OCI-LY1 (cell line): ENCODE measurements at regions not wholly inside any gene's neighbourhood (a gene's known extent, or its start where the extent isn't known, plus 50 kb on each side); places are given as distances from the start of the nearest gene placed in this dataset.

ENCODE experiments used
- H2AFZ ChIP-seq: fragments of 200-600 bp; sonication (generic), shearing (Covaris generic); 2 replicates; pipeline ENCODE4 v1.6.0; 2014; ENCODE audit warnings: antibody characterized with exemption, mild to moderate bottlenecking, low read length
- H3F3A ChIP-seq: fragments of 200-600 bp; sonication (generic), shearing (Covaris generic); 2 replicates; pipeline ENCODE4 v1.6.0; 2014; ENCODE audit warnings: mild to moderate bottlenecking, antibody characterized with exemption, low read length, moderate library complexity; ENCODE audit not compliant: insufficient read depth
- H3K27ac ChIP-seq: fragments of 200-600 bp; sonication (generic); 2 replicates; pipeline ENCODE4 v1.5.1; 2014; ENCODE audit warnings: low read length, mixed run types, mild to moderate bottlenecking, low read depth; ENCODE audit not compliant: poor library complexity, severe bottlenecking
- H3K27me3 ChIP-seq: fragments of 200-600 bp; sonication (generic); 2 replicates; pipeline ENCODE4 v1.6.0; 2014; ENCODE audit warnings: antibody characterized with exemption, mild to moderate bottlenecking, low read length, moderate library complexity; ENCODE audit not compliant: insufficient read depth
- H3K36me3 ChIP-seq: fragments of 200-600 bp; sonication (generic); 2 replicates; pipeline ENCODE4 v1.6.1; 2014; ENCODE audit warnings: mild to moderate bottlenecking, antibody characterized with exemption, low read length, moderate library complexity, mixed read lengths; ENCODE audit not compliant: insufficient read depth
- H3K4me1 ChIP-seq: fragments of 200-600 bp; sonication (generic); 2 replicates; pipeline ENCODE4 v1.5.1; 2014; ENCODE audit warnings: mild to moderate bottlenecking, low read length, moderate library complexity; ENCODE audit not compliant: insufficient read depth, severe bottlenecking
- H3K4me2 ChIP-seq: fragments of 200-600 bp; sonication (generic), shearing (Covaris generic); 2 replicates; pipeline ENCODE4 v1.6.1; 2014; ENCODE audit warnings: low read length
- H3K4me3 ChIP-seq: fragments of 200-600 bp; sonication (generic); 2 replicates; pipeline ENCODE4 v1.5.1; 2014; ENCODE audit warnings: low read length, low read depth, mild to moderate bottlenecking, mixed read lengths; ENCODE audit not compliant: poor library complexity, severe bottlenecking
- H3K79me2 ChIP-seq: fragments of 200-600 bp; shearing (Covaris generic); 2 replicates; pipeline ENCODE4 v1.6.1; 2016; ENCODE audit warnings: mixed run types, low read length, mixed read lengths; ENCODE audit not compliant: insufficient read depth
- H3K9ac ChIP-seq: fragments of 200-600 bp; sonication (generic), shearing (Covaris generic); 2 replicates; pipeline ENCODE4 v1.6.1; 2014; ENCODE audit warnings: mild to moderate bottlenecking, low read length, mixed read lengths
- H3K9me2 ChIP-seq: fragments of 200-600 bp; sonication (generic), shearing (Covaris generic); 2 replicates; pipeline ENCODE4 v1.6.1; 2014; ENCODE audit warnings: low read depth, mild to moderate bottlenecking, low read length, mixed read lengths
- H3K9me3 ChIP-seq: fragments of 200-600 bp; shearing (Covaris generic); 2 replicates; pipeline ENCODE4 v1.6.1; 2014; ENCODE audit warnings: low read length, mixed read lengths
- H4K20me1 ChIP-seq: fragments of 200-600 bp; sonication (generic), shearing (Covaris generic); 2 replicates; pipeline ENCODE4 v1.6.0; 2016; ENCODE audit warnings: mild to moderate bottlenecking, low read length; ENCODE audit not compliant: insufficient read depth
- CTCF ChIP-seq: fragments of 200-600 bp; sonication (generic), shearing (Covaris generic); IDR thresholded peaks from 2 replicates; pipeline ENCODE4 v1.5.1; 2017; ENCODE audit warnings: mild to moderate bottlenecking, antibody characterized with exemption, low read length, moderate library complexity, mixed read lengths
- EZH2 ChIP-seq: fragments of 200-600 bp; sonication (generic), shearing (Covaris generic); IDR thresholded peaks from 2 replicates; pipeline ENCODE4 v1.8.0; 2017; ENCODE audit warnings: borderline replicate concordance, mixed run types, mild to moderate bottlenecking, antibody characterized with exemption, low read length, moderate library complexity, mixed read lengths

GRCh38 chr13:47004027-47004426 lies 107.2 kb upstream of the HTR2A start:
- no peak overlapping the region for H2AFZ ChIP-seq
- no peak overlapping the region for H3K9ac ChIP-seq
- H3K79me2 ChIP-seq = no peaks in the 10 kb centered on the region
- no peaks in the 10 kb centered on the region for H3K4me1 ChIP-seq
- no peaks in the 10 kb centered on the region for H3K9me2 ChIP-seq
- no peaks in the 10 kb centered on the region for H4K20me1 ChIP-seq
- H3K27me3 ChIP-seq = no peaks in the 10 kb centered on the region
- H3K9me3 ChIP-seq = no peaks in the 10 kb centered on the region
- H3F3A ChIP-seq = no peaks in the 10 kb centered on the region
- no peak overlapping the region for H3K4me3 ChIP-seq
- H3K4me2 ChIP-seq = no peak overlapping the region
- TF ChIP-seq EZH2 (no peak), CTCF (no peak)
- H3K36me3 ChIP-seq = no peaks in the 10 kb centered on the region
- no peak overlapping the region for H3K27ac ChIP-seq

- Histone ChIP-seq H3K27ac (no peak overlapping the region), H3K9me3 (no peaks in the 10 kb centered on the region), H3K4me1 (no peaks in the 10 kb centered on the region), H4K20me1 (no peaks in the 10 kb centered on the region), H3K9ac (no peak overlapping the region), H3K9me2 (no peaks in the 10 kb centered on the region), H3K4me2 (no peak overlapping the region), H3K79me2 (no peaks in the 10 kb centered on the region), H3K27me3 (no peaks in the 10 kb centered on the region), H2AFZ (no peak overlapping the region), H3F3A (no peaks in the 10 kb centered on the region), H3K4me3 (no peak overlapping the region), H3K36me3 (no peaks in the 10 kb centered on the region)
- no peak for TF ChIP-seq EZH2
- TF ChIP-seq CTCF = no peak
These were observed 103.3 kb upstream of the HTR2A start for GRCh38 chr13:47000165-47000564.

GRCh38 chr13:46996316-46997030 lies 99.6 kb upstream of the HTR2A start:
- Histone ChIP-seq H3K9me2 (no peaks in the 10 kb centered on the region), H2AFZ (no peak overlapping the region), H3K36me3 (no peaks in the 10 kb centered on the region), H3F3A (no peaks in the 10 kb centered on the region), H3K27me3 (no peaks in the 10 kb centered on the region), H4K20me1 (no peaks in the 10 kb centered on the region), H3K27ac (no peak overlapping the region), H3K9ac (no peak overlapping the region), H3K79me2 (no peaks in the 10 kb centered on the region), H3K4me3 (no peak overlapping the region), H3K9me3 (no peaks in the 10 kb centered on the region), H3K4me1 (no peaks in the 10 kb centered on the region), H3K4me2 (no peak overlapping the region)
- TF ChIP-seq CTCF = no peak
- TF ChIP-seq EZH2 = no peak
